Medulla oblongata (tissue), 1 donor: ENCODE measurements at regions not wholly inside any gene's neighbourhood (a gene's known extent, or its start where the extent isn't known, plus 50 kb on each side); places are given as distances from the start of the nearest gene placed in this dataset.
A peak's percentile ranks its signal among the peaks of the same experiment; 100 is the strongest.

Experiments
- DNase-seq: peaks from one replicate; pipeline ENCODE4 v3.0.0-alpha.2; 2015; ENCODE audit errors: extremely low spot score

DNA sequence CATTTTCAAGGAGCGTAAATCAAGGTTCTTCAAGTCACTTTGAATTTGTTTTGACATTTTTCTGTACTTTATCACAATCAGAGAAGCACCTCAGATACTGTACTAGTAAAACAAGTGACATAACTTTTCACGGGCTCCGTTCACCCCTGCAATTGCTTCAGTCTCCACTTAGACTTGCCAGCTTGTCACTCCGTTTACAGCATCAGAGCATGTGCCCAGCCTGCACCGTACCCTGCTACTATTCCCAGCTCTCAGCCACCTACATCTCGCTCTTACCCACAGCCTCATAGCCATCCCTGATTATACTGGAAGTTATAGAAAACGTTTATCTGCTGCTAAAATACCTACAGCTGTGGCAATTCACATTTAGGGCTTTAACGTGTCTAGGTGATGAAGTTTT lies 135.3 kb upstream of the TENM3 start:
- no peak for DNase-seq

DNA sequence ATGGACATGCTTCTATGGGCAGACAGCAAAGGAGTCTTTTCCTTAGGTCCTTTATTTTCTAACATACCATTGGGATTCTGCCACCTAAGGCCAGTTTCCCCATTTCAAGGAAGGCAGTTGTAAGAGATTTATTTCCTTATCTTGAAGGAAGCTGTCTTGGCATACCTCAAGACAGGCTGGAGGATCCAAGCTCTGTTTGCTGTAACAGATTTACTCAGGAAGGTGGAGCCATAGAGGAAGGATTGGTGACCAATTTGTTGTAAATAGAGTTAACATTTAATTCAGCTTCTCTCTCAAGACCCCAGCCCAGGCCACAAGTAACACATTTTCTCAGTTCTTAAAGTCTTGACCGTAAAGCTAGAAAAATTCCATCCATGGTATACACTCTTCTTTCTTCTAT lies 131.6 kb upstream of the TENM3 start:
- DNase-seq, result no peak

DNA sequence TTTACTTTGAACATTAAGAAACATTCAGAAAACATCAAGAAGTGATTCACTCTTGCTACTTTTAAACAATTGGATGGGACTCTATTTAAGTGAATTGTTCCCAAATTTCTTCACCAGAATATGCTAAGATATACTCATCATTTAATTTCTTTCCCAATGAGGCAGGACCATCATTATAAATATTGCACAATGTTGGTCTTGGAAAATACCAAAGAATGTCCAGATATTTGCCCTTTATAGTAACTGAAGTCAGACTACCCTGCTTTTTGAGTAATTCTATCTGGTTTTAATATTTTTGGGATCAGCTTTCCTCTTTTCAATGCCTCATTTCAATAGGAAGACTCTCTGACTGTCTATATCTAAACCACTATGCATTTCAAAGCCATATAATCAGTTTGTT lies 129.4 kb upstream of the TENM3 start:
- no peak for DNase-seq

DNA sequence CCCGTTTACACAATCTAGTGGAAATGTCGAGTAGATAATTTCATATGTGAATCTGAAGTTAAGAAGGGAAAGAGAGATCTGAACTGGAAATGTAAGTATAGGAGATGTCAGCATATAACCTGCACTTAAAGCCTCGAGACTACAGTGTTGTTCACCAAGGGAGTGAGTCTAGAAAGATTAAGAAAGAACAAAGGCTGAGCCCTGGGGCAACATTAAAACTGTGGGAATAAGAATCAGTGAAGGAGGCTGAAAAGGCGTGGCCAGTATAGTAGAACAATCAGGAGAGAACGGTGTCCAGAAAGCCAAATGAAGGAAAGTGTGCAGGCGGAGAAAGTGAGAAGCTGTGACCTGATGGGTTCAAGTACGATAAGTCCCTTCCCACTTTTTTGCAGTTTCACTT lies 118.8 kb upstream of the TENM3 start:
- no peak for DNase-seq

GRCh38 chr4:182126096-182126495 lies 117.1 kb upstream of the TENM3 start:
- DNase-seq, result no peak

DNA sequence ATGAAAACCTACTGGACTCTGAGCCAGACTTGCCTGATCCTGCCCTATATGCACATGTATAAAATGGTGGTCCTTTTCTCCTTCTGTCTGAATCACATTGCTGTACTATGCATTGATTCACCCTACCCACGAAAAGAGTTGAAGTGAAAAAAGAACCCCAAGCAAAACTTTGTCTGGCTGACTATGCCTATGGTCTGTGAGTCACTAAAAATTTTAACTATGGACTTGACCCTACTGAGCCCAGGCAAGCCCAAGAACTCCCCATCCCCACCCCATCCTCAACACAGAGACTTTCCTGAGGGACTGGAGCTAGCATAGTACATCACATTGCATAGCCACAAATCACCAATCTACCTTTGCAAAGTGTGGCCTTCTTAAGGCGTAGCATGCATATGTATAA lies 116.6 kb upstream of the TENM3 start:
- no peak for DNase-seq

- DNase-seq, result no peak
Measured at GRCh38 chr4:182133033-182133432, 110.2 kb upstream of the TENM3 start.

DNA sequence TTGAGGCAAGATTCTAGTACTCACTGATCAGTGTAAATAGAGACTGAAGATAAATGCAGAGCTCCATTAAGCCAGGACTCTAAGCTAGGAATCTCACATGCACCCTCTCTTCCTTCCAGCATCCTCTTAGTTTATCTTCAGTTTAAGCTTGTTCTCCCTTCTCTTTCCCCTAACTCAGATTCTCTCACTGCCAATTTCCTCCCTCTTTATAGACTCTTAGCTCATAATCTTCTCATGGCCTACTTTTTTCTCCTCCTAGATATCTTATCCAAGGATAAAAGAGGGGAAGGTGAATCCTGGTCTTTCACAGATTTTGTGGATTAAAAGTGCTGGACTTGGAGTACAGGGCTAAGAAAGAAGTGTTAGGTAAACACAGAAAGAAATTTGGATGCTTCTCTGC lies 108.9 kb upstream of the TENM3 start:
- no peak for DNase-seq

DNA sequence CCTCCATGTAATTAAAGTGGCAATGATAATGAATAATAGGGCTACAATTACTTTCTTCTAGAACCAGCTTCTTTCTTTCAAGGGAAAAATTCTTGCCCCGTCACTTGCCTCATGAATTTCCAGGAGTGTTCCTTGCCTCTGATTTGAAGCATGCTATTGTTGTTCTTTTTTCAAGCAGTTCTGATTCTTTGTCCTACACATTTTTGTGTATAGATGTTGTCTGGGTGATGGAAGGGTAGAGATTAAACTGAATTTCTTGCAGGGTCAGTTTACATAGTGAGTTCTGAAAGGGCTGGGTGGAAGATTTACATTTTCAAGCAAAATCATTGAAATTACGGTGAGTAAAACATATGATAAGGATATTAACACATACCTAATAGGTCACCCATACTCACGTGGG lies 107.0 kb upstream of the TENM3 start:
- no peak for DNase-seq

GRCh38 chr4:182137343-182137742 lies 105.9 kb upstream of the TENM3 start:
- DNase-seq, result no peak

DNA sequence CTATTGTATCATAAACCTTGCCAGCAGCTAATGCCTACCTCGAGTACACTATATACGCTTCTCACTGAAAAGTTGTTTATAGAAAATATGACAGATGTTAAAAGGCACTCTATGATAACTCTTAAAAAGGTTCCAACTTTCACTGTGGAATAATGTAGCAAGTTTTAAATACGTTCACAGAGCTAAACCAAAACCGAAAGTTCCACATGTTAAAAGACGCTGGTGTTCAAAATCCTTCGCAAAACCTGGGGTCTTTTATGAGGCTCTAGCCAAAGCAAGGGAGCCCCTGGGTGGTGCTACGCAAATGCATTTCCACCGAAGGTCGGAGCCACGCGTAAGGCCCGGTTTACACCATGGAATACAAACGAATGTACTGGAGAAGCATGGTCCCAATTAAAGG lies 103.7 kb upstream of the TENM3 start:
- DNase-seq, result no peak

- DNase-seq, result no peak
Measured at GRCh38 chr4:182140547-182140946, 102.7 kb upstream of the TENM3 start.

DNA sequence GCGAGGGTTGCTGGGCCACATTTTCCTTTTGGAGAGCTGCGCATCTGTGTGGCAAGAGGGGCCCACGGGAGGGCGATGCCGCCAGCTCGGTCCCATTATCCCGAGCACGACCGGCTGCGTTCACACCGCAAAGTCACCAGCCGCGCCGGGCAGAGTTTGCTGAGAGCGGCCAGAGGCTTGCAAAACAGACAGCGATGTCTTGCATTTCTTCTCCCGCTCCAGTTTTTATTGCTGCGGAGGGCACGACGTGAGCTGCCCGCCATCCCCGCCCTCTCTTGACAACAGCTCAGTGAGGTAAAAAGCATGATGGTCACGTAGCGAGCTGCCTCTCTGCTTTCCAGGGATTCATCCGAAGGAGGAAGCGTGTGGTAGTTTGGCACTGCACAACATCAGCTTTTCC lies 102.1 kb upstream of the TENM3 start:
- DNase-seq, result no peak

DNA sequence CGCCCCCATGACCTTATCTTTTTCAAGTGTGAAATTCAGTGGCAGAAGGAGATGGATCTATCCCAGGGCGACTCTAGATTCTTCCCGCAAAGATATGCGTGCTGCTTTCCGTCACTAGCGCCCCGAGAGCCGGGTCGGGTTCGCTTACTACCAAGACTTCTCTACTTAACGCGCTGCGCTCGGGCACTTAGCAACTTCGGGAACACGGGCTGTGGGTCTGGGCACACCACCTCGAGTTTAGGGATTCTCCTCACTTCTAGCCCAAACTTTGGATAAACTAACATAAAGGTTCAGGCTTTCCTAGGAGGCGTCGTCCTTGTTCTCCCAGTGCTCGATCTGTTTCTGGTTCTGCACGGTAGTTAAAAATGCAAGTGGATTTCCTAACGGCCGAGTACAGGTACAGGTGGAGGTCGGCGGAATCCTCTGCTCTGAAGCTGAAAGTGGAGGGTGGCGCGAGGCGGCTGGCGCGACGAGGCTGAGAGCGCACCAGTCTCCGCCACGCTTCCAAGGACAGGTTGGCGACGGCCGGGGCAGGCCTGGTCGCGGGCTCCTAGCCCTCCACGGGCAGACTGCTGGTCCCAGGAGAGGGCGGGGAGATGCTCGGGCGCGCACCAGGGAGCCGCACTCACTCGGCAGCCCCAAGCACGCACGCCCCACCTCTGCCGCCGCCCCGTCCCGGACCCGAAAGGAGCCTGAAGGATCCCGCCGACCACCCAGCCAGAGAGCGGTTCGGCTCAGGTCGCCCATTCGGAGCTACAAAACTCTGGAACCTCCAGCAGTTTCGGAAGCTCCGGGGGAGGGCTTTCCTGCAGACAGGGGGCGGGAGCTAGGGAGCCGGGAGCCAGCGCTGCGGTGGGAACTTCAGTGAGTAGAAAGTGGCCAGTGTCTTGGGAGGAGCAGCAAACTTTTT lies 100.8 kb upstream of the TENM3 start:
- no peak for DNase-seq

DNA sequence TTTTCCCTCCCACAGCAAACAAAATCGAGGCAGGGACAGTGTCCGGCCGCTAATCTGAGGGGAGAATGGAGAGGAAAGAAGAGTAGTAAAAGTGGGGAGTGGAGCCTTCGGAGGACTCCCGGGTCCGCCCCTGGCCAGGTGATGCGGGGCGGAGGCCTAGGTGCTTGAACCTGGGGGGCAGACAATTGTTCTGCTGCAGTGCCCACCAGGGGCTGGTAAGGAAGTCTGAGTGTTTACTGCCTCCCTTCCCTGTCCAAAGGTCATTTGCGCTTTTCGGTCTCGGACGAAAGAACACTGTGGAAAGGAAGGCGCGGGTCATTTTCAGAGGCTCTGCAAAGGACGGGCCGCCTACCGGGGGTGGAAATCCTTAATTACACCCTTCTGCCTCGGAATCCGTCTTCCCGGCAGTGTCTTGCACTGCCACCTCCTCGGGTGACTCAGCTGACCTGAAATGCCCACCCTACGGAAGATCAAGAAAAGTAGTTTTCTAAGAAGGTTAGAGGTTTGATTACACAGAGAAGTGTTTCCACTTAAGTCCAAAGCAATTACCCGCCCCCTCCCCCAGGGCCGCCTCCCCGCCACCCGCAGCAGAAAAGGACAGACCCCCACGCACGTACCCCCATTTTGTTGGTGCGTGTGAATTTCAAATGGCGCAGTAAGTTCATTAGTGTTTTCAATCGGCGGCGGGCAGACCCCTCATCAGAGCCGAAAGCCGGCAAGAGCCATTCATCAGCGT lies 99.9 kb upstream of the TENM3 start:
- DNase-seq, result no peak

DNA sequence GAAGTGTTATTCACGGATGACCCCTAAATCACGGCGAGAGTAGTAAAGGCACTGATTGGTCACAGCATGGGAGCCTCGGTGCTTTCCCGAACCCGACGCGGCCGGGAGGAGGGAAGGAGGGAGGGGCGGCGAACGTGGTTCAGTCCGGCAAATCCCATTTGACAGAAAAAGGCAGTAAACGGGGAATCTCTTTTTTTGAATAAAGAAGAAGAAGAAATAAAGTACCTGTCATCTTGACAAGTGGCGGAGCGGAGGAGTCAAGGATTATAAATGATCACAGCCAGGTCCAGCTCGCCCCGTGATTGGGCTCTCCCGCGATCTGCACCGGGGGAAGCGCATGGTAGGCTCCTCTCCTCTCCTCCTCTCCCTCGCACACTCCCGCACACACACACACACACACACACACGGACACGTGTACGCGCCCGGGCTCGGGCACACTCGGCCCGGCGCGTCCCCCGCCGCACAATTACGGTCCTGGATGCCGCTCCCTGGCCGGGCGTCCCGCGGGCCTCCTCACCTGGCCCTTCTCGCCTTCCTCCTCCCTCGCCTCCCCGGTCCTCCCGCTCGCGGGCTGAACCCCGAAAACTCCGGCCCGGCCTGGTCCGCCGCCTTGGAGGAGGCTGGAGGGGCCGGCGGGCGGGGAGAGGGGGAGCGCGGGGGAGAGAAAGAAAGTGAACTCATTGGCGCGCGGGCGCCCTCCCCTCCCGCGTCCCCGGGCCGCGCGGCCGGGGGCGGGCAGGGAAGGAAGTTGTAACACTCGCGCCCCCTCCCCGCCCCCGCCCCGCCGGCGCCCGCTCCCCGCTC lies 99.2 kb upstream of the TENM3 start:
- DNase-seq, result peak; percentile 50

DNA sequence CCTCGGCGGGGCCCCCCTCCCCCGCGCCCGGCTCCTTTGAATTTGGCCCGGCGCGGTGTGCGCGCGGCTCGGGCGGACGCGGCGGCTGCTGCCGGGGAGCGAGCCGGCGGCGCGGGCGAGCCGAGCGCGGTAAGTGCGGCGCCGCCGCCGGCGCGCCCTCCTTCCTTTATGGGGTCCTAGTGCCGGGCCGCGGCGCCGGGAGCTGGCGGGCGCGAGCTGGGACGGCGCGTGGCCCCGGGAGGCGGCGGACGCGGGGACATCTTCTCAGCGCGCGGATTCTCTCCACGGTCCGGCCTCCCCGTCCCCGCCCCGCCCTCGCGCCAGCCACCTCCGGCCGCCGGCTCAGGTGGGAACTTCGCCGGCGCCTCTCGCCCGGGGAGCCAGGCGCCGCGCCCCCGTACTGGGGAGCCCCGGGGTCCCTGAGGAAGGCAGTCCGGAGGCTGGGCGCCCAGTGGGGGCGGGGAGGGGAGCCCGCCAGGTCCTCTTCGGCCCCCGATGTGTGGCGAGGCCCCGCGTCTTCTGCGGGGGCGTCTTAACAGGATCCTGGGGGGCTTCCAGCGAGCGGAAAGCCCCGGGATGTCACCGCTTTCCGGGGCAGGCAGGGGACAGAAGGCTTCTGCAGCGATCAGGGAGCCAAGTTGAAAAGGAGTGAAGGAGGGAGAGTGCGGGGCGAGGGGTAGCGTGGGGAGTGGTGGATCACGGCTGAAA lies 98.4 kb upstream of the TENM3 start:
- DNase-seq, result no peak

DNA sequence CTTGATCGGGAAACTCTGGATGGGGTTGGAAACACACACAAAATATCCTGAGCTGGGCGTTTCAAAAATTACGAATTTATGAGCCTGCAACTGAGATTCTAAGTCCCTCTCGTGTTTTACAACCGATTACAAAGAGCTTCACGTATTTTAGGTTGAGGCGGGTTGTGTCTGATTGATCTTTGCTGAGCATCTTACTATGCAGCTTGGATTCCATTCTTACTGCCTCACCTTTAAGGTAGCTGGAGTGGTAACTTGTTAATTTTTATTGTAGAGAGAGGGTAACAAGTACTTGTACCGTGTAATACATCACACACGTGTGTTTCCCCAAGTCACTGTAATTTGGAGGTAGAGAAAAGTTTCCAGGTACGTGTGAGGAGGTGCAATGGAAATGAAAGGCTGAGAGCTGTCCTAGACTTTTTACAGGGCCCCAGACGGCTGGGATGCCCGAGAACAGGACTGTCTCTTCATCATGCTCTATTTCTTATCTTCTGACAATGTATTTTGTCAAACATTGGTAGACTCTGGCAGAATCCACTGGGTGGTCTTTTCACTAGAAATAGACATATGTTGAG lies 97.8 kb upstream of the TENM3 start:
- no peak for DNase-seq

DNA sequence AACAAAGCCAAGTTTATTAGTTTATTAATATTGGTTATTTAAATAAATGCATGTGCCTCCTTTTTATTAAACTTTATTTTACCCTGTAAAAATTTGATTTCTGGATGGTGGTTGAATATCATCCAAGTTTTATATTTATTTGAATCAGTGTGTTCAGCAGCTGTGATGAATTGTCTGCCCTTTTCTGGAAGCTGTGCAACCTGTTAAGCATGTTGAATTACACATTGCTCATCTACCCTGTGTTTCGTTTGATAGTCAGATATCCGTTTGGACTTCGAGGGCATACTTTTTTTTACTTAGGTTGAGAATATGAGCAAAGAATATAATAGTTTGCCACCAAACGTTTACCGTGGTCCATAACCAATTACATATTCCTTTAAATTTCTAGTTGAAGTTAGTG lies 95.8 kb upstream of the TENM3 start:
- no peak for DNase-seq

DNA sequence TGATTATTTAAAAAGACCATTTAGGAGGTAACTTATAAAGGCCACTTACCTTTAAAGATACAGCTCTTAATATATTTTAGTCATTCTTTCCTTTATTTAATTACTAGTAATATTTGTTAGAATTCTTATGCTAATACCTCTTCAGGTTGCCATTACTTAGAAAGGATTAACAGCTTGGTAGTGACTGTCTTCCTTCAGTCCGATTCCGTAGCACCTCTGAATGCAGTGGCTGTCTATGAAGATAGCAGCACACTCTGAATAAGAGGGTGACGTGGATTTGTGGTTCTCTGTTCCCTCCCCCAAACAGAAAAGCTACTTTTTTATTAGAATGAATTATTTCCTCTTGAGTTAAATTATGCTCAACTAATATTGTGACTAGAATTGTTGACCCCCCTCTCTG lies 92.6 kb upstream of the TENM3 start:
- no peak for DNase-seq

GRCh38 chr4:182155806-182156205 lies 87.4 kb upstream of the TENM3 start:
- DNase-seq, result no peak
